ENCODE measurements at regions not wholly inside any gene's neighbourhood (a gene's known extent, or its start where the extent isn't known, plus 50 kb on each side); places are given as distances from the start of the nearest gene placed in this dataset.

DNA sequence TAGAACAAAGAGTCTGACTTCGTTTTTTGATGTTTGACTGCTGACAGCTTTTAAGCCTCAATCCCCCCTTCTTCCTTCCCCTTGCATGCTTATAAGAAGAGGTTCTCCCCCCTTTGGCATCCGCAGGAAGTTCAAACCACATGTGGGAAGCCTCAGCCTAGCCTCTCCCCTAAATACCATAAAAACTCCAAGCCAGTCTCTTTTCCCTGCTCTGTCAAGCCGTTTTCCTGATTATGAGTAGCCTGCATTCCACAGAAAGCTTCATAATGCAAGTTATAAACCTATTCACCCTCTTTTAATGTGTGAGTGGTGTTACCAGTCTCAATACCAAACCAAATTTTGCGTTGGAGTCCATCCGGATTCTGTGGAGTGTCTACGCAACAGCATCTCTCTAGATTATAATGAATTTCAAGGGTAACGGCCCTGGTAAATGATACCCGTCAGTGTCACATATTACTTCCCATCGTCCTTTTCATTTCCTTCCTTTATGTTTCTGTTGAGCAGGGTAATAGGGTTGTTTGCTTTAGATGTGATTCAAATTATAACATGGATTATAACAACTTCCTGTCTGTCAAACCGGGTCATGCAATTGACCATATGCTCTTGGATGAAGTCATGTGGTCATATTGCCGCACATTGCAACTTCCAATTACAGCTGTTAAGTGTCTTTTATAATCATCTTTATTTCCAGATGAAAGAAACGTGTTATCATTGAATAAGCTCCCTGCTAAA is 717.5 kb downstream of the RWDD3 start:
- TF ChIP-seq CTCF (conservative IDR thresholded peaks at IDR 0.05; ENCODE audit: low read length), result no peak
- no peak for TF ChIP-seq EZH2phosphoT487 (IDR thresholded peaks at IDR 0.05; ENCODE audit: borderline replicate concordance, low read depth, low read length)

Data from OCI-LY7 (cell line).